SIG-M5 treated with dmso at 0.1 percent for 504 hours (cell line): ENCODE measurements at regions not wholly inside any gene's neighbourhood (a gene's known extent, or its start where the extent isn't known, plus 50 kb on each side); places are given as distances from the start of the nearest gene placed in this dataset.
A peak's percentile ranks its signal among the peaks of the same experiment; 100 is the strongest.
"Not testable (repeated sequence)": the region's sequence is repeated elsewhere in the genome, so short reads cannot be mapped to it uniquely, and the experiment has no call there.

ENCODE experiments used
- DNase-seq: peaks from one replicate; lab custom pipeline; 2025; ENCODE audit not compliant: unreplicated experiment; lab: John Stamatoyannopoulos, UW

GRCh38 chr7:142477079-142477651 is 219.3 kb upstream of the PRSS58 start:
- no peak for DNase-seq

DNA sequence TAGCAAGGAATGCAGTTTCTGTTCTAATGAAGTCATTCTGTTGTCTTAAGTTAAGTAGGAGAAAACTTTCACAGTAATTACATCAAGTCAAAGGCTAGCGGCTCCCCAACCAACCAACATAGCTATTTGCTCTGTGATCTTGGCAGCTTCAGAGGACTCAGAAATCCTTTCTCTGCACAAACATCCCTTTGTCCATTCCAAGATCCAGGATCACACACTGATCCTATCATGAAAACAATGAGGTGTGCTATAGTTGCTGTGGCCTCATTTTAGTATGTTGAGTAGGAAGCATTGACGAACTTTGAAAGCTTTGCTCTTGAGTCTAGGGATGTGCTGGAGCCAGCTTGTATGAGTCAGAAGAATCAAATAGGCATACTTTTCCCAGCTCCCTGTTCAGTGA is 218.2 kb upstream of the PRSS58 start:
- no peak for DNase-seq

DNA sequence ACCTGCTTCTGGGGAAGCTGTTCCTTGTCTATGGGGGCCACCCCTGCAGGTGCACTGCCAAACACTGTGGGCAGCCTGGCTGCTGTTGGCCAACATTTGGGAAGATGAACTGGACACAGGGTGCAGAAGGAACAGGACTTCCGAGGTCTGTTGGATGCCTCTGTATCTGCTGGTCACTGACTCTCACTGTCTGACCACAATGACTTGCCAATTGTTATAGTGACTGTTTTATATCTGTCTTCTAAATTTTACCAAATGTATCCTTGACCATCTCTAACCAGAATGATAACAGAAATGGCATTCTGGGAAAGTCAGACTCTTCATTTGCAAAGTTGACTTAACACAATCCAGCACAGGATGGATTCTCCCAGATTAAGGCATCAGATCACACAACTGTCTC is 214.0 kb upstream of the PRSS58 start:
- DNase-seq: no peak

DNA sequence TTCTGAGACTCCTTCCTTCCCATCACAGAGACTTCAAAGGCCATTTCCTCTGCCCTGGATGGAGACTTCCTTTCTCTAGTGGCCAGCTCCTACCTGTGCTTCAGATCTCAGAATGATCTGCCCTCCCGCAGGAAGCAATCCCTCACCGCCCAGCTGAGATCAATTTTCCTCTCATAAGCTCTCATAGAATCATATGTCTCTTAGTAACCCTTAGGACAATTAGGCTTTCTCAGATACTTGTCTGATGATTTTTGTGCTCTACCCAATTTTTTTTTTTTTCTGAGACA is 212.6 kb upstream of the PRSS58 start:
- no peak for DNase-seq

DNA sequence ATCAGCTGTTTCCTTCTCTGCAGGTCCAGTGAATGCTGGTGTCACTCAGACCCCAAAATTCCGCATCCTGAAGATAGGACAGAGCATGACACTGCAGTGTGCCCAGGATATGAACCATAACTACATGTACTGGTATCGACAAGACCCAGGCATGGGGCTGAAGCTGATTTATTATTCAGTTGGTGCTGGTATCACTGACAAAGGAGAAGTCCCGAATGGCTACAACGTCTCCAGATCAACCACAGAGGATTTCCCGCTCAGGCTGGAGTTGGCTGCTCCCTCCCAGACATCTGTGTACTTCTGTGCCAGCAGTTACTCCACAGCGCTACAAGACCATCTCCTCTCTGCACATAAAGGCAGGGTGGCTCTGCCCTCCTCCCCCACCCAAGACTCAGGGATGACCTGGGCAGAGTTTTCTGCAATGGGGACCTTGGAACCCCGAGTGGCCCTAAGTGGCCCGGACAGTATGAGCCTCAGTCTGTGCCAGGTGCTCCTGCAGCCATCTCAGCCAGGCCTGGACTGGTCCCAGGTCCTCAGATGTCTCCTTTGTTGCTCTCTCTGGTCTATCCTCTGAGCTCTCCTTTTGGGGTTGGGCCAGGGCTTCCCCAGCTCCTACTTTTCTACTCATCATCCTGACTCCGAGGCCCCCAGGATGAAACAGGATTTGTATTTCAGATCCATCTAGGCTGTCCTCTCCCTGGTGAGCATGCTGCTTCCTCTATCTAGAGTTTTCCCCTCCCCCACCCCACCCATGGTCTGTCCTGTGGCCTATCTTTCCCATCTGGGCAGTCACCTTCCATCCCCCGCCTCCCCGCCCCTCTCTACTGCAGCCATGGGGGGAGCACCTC is 212.1 kb upstream of the PRSS58 start:
- DNase-seq: no peak

- DNase-seq: no peak
These were observed 211.2 kb upstream of the PRSS58 start for GRCh38 chr7:142468871-142469665.

DNA sequence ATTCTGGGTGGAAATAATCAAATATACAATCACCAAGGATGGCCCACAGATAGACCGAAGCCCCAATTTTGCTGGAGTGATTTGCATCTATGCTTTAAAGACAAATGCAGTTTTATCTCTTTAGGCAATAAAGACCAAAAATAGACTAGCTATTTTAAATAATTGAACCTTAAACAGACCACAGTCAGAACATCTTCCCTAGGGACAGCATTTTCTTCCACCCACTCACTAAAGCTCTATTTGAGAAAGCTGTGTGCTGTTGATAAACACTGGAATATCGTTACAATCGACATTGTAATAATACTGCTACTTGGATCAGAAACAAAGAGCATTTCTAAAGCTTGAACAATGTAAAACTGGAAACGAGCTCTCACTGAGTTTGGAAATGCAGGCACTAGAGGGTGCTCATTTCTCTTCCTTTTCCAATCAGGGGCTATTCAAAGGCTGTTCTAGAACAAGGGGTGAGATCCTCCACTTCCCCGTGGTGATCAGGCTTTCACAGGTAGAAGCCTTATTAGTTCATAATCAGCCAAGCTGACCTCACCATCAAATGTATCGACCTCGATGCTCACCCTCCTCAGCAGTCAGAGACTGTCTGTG is 209.3 kb upstream of the PRSS58 start:
- not testable (repeated sequence) for DNase-seq

DNA sequence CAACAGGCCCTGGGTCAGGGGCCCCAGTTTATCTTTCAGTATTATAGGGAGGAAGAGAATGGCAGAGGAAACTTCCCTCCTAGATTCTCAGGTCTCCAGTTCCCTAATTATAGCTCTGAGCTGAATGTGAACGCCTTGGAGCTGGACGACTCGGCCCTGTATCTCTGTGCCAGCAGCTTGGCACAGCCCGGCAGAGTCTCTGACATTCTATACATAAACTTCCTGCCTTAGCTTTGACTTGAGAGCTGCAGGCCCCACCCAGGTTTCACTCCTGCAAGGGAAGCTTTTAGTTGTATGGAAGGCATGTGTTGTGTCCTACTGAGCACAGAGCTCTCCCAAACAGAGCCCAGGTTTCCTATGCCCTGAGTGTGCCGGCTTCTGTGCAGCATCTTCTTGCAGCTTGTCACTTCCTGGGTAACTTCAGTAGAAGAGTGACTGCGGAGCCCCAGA is 205.6 kb upstream of the PRSS58 start:
- DNase-seq: no peak

GRCh38 chr7:142461437-142461836 is 203.6 kb upstream of the PRSS58 start:
- DNase-seq: no peak

DNA sequence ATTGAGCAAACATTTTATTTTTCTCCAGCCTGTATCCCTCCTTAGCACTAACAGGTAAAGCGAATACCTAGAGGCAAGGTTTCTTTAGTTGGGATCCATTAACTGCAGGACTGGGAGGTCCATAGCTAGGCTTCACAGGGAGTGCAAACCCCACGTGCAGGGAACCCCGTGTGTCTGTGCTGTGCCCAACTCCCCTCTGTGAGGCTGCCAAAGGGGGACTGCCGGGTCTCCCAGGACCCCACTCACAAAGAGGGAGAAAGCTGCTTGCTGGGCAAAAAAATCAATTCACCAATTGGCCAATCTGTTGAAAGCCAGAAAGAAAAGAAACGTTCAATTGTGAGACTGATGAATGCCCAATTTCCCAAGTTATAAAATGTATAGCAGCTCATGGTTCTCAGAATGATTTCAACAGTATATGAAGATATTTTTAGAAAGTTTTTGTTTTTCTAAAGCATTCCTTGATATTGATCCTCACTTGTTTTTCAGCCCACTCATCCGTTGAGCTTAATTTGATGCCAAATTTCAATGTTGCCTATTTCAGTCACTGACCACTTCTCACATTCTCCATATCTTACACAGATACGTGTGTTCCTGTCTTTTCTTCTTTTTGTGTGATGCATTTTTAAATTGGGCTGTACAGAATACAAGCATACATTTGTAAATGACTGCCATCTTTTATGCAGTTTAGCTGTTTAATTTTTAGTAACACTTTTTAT is 202.7 kb upstream of the PRSS58 start:
- no peak for DNase-seq

DNA sequence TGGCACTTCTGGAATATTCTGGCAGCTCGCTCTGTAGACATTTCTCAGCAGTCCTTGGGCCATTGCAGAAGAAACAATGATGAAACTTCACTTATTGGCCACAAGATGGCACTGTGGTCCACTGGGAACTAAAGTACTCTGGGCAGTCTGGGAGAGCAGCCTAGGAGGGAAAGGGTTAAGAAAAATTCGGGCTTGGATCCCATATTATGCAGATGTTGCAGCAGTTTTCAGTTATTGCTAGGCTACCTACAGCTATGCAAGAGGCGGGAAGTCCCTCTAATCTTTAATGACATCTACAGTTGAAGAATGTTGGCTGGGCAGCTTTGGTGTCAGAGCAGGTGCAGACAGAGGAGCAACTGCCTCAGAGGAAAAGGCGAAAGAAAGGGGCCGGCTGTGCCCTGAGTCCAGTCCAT is 201.7 kb upstream of the PRSS58 start:
- DNase-seq: peak; percentile 48

DNA sequence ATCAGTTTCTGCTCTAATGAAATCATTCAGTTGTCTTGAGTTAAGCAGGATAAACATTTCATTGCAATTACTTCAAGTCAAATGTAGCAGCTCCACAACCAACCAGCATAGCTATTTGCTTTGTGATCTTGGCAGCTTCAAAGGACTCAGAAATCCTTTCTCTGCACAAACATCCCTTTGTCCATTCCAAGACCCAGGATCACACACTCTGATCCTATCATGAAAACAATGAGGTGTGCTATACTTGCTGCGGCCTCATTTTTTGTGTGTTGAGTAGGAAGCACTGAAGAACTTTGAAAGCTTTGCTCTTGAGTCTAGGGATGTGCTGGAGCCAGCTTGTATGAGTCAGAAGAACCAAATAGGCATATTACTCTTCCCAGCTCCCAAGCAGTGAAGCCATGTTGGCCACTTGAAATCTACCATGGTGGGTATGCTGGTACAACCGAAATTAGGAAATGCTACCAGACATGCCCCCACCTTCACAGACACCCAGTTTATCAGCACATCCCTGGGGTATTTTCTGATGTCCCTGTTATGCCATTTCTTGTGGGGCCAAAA is 199.4 kb upstream of the PRSS58 start:
- no peak for DNase-seq

DNA sequence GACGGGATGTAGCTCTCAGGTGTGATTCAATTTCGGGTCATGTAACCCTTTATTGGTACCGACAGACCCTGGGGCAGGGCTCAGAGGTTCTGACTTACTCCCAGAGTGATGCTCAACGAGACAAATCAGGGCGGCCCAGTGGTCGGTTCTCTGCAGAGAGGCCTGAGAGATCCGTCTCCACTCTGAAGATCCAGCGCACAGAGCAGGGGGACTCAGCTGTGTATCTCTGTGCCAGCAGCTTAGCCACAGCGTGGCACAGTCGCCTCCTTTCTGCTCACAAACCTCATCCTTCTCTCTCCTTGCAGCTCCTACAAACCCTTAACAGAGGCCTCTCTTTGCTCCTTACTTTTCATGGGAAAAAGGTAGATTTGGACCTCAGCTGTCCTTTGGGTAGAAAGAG is 197.5 kb upstream of the PRSS58 start:
- no peak for DNase-seq

DNA sequence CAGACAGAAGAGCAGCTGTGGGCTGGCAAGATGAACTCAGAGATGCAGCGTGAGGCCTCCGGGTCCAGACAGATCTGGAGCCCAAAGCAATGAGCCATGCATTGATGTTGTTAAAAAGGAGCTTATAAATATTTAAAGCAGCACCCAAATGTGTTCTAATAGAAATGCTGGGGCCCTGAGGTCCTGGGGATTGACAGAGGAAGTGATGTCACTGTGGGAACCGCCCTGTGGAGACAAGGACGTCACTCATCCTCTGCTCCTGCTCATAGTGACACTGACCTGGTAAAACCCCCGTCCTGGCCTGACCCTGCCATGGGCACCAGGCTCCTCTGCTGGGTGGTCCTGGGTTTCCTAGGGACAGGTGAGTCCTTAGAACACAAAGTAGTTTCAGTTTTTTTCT is 197.0 kb upstream of the PRSS58 start:
- DNase-seq: no peak

- DNase-seq: no peak
These were observed 194.9 kb upstream of the PRSS58 start for GRCh38 chr7:142452791-142453190.

- DNase-seq: no peak
These were observed 194.0 kb upstream of the PRSS58 start for GRCh38 chr7:142451817-142452216.

DNA sequence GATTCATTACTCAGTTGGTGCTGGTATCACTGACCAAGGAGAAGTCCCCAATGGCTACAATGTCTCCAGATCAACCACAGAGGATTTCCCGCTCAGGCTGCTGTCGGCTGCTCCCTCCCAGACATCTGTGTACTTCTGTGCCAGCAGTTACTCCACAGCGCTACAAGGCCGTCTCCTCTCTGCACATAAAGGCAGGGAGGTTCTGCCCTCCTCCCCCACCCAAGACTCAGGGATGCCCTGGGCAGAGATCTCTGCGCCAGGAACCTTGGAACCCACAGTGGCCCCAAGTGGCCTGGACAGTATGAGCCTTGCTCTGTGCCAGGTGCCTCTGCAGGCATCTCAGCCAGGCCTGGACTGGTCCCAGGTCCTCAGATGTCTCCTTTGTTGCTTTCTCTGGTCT is 193.4 kb upstream of the PRSS58 start:
- DNase-seq: no peak

DNA sequence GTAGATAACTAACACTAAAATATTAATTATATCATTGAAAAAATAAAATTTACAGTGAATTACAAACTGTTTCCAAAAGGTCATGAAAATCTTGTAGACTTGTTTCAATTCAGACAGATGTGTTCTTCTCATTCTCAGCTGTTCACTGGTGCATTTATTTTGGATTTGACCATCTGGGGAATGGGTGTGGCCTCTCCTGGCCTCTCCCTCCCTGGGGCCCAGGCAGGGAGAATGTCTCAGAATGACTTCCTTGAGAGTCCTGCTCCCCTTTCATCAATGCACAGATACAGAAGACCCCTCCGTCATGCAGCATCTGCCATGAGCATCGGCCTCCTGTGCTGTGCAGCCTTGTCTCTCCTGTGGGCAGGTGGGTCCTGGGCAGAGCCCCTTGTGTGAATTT is 192.8 kb upstream of the PRSS58 start:
- DNase-seq: no peak

GRCh38 chr7:142450206-142450605 is 192.3 kb upstream of the PRSS58 start:
- no peak for DNase-seq

DNA sequence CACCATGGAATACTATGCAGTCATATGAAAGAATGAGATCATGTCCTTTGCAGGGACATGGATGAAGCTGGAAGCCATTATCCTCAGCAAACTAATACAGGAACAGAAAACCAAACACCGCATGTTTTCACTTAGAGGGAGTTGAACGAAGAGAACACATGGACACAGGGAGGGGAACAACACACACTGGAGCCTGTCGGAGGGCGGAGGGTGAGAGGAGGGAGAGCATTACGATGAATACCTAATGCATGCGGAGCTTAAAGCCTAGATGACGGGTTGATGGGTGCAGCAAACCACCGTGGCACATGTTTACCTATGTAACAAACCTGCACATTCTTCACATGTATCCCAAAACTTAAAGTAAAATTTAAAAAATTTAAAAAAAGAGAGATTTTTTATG is 191.0 kb upstream of the PRSS58 start:
- not testable (repeated sequence) for DNase-seq

DNA sequence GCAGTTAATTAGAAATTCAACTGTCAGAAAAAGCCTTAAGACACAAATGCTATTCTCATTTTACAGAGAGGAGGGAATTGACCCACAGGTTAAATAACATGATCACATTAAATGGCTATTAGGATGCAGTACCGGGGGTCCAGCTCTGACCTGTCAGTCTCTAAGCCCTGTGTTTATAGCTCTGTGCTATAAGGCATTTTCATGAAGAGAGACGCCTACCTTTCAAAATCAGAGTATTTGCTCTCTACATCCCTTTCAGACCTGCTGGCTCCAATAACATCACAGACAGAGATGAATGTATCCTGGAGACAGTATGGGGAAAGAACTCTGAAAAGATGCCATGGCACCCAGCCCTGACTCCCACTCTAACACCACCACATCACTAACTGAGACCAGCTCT is 189.9 kb upstream of the PRSS58 start:
- no peak for DNase-seq
